ENCODE measurements at regions not wholly inside any gene's neighbourhood (a gene's known extent, or its start where the extent isn't known, plus 50 kb on each side); places are given as distances from the start of the nearest gene placed in this dataset.

- TF ChIP-seq, protein P1, sequence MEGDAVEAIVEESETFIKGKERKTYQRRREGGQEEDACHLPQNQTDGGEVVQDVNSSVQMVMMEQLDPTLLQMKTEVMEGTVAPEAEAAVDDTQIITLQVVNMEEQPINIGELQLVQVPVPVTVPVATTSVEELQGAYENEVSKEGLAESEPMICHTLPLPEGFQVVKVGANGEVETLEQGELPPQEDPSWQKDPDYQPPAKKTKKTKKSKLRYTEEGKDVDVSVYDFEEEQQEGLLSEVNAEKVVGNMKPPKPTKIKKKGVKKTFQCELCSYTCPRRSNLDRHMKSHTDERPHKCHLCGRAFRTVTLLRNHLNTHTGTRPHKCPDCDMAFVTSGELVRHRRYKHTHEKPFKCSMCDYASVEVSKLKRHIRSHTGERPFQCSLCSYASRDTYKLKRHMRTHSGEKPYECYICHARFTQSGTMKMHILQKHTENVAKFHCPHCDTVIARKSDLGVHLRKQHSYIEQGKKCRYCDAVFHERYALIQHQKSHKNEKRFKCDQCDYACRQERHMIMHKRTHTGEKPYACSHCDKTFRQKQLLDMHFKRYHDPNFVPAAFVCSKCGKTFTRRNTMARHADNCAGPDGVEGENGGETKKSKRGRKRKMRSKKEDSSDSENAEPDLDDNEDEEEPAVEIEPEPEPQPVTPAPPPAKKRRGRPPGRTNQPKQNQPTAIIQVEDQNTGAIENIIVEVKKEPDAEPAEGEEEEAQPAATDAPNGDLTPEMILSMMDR (IDR thresholded peaks at IDR 0.05) = no peak
- no peak for TF ChIP-seq POLR2A (IDR thresholded peaks at IDR 0.05)
These were observed 294.8 kb downstream of the ASMT start for GRCh38 chrX:1909419-1910206.
